ENCODE measurements at regions not wholly inside any gene's neighbourhood (a gene's known extent, or its start where the extent isn't known, plus 50 kb on each side); places are given as distances from the start of the nearest gene placed in this dataset.
"Not testable (repeated sequence)": the region's sequence is repeated elsewhere in the genome, so short reads cannot be mapped to it uniquely, and the experiment has no call there.

DNA sequence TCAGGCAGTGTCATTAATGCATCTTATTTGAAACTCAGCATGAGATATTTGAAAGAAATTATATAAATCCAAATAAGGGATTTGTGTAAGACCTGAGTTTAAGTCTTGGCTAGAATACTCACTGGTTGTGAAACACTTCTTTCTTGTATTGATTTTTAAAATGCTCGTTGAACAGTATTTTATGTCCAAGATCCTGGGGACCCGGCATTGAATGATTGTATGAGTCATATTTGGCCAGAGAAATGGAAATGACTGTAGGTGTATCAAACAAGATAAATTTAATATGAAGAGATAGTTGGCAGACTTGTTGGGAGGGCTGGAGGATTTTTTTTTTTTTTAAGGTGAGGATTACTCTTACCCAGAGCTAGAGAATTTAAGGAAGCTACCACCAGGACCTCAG, 606.1 kb upstream of the CPEB2 start:
- H3K4me1 ChIP-seq (ENCODE audit: control insufficient read depth, insufficient read depth, low read length), result no peaks in the 10 kb centered on the region
- H3K36me3 ChIP-seq (ENCODE audit: insufficient read depth, low read length), result no peaks in the 10 kb centered on the region
- H3K9ac ChIP-seq (ENCODE audit: low read depth, low read length), result no peak overlapping the region
- H3K4me2 ChIP-seq (ENCODE audit: low read length), result no peak overlapping the region
- no peak overlapping the region for H3K4me3 ChIP-seq (ENCODE audit: low read length)
- H3K9me3 ChIP-seq (replicated peaks; ENCODE audit: low read length), result no peaks in the 10 kb centered on the region
- H3K27me3 ChIP-seq (ENCODE audit: control insufficient read depth, insufficient read depth, low read length), result no peaks in the 10 kb centered on the region

DNA sequence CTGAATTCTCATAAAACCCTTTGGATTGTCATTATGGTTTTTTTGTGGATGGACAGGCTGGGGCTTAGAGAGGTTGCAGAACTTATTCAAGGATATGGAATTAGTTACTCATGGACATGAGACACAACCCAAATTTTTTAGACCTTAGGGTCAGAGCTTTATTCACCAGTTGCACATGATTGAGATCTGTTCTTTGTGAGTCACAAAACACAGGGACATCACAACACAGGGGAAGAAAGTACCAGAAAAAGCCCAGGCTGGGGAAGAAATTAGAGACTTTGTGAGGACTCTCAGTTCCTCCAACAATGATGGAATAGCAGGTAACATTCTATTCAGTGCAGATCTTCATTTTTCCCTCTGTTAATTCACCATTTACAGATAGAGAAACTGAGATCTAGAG, 602.4 kb upstream of the CPEB2 start:
- H3K27me3 ChIP-seq (ENCODE audit: control insufficient read depth, insufficient read depth, low read length), result no peaks in the 10 kb centered on the region
- H3K4me3 ChIP-seq (ENCODE audit: low read length), result no peak overlapping the region
- H3K4me2 ChIP-seq (ENCODE audit: low read length), result no peak overlapping the region
- H3K9me3 ChIP-seq (replicated peaks; ENCODE audit: low read length), result no peaks in the 10 kb centered on the region
- no peaks in the 10 kb centered on the region for H3K36me3 ChIP-seq (ENCODE audit: insufficient read depth, low read length)
- H3K9ac ChIP-seq (ENCODE audit: low read depth, low read length), result no peak overlapping the region
- H3K4me1 ChIP-seq (ENCODE audit: control insufficient read depth, insufficient read depth, low read length), result no peaks in the 10 kb centered on the region

DNA sequence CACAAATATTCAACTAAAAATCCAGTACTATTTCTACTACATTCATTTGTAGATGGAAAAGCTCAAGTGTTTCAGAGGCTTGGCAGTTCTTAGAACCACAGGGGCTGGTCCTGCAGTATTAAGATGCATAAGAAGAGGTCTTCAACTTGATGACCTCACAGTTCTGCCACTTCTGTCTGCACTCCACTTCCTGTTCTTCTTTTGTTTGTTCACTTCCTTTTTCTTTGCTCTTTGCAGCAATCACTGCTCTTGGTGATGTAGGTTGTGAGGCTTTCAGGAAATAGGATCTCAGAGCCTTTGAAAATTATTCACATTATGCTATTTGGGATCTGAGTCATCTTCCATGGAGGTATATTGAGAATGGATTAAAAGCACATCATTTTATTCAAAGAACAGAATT, 602.0 kb upstream of the CPEB2 start:
- H3K36me3 ChIP-seq (ENCODE audit: insufficient read depth, low read length), result no peaks in the 10 kb centered on the region
- no peaks in the 10 kb centered on the region for H3K4me1 ChIP-seq (ENCODE audit: control insufficient read depth, insufficient read depth, low read length)
- H3K4me2 ChIP-seq (ENCODE audit: low read length), result no peak overlapping the region
- H3K27me3 ChIP-seq (ENCODE audit: control insufficient read depth, insufficient read depth, low read length), result no peaks in the 10 kb centered on the region
- H3K9me3 ChIP-seq (replicated peaks; ENCODE audit: low read length), result no peaks in the 10 kb centered on the region
- H3K9ac ChIP-seq (ENCODE audit: low read depth, low read length), result no peak overlapping the region
- no peak overlapping the region for H3K4me3 ChIP-seq (ENCODE audit: low read length)

DNA sequence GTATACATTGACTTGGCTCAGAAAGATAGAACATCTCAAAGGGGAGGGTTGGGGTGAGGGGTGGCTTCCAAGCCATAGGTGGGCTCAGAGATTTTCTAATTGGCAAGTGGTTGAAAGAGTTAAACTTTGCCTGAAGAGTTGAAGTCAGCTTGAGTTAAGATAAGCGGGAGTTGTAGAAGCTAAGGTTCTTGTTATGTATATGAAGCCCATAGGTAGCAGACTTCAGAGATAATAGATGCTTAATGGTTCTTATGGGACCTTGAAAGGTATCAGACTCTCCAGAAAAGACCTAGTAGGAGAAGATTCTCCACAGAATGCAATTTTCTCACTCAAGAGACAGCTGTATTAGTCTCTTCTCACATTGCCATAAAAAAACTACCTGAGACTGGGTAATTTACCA, 599.1 kb upstream of the CPEB2 start:
- Histone ChIP-seq H3K9ac (ENCODE audit: low read depth, low read length) (no peak overlapping the region), H3K27me3 (ENCODE audit: control insufficient read depth, insufficient read depth, low read length) (no peaks in the 10 kb centered on the region), H3K36me3 (ENCODE audit: insufficient read depth, low read length) (no peaks in the 10 kb centered on the region), H3K4me1 (ENCODE audit: control insufficient read depth, insufficient read depth, low read length) (no peaks in the 10 kb centered on the region), H3K9me3 (replicated peaks; ENCODE audit: low read length) (no peaks in the 10 kb centered on the region), H3K4me3 (ENCODE audit: low read length) (no peak overlapping the region), H3K4me2 (ENCODE audit: low read length) (no peak overlapping the region)

DNA sequence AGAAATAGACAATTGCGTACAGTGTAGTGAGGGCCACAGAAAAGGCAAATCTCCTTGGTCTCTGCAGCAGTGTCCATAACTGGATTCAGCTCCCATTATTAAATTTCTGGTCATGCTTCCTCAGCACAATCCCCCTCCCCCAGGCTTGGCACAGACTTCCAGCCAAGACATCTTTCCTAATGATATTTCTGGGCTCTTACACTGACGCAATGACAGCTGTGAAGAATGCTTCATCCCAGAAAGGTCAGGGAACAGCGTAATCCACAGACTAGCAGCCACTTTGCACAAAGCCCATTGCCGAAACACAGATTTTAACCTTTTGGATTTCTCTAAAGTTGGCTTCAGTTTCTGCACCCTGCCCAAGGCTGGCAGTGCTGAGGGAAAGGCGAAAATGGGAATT, 597.6 kb upstream of the CPEB2 start:
- no peak overlapping the region for H3K4me3 ChIP-seq (ENCODE audit: low read length)
- H3K4me2 ChIP-seq (ENCODE audit: low read length), result no peak overlapping the region
- no peaks in the 10 kb centered on the region for H3K27me3 ChIP-seq (ENCODE audit: control insufficient read depth, insufficient read depth, low read length)
- H3K9me3 ChIP-seq (replicated peaks; ENCODE audit: low read length), result no peaks in the 10 kb centered on the region
- H3K36me3 ChIP-seq (ENCODE audit: insufficient read depth, low read length), result no peaks in the 10 kb centered on the region
- H3K4me1 ChIP-seq (ENCODE audit: control insufficient read depth, insufficient read depth, low read length), result no peaks in the 10 kb centered on the region
- no peak overlapping the region for H3K9ac ChIP-seq (ENCODE audit: low read depth, low read length)

DNA sequence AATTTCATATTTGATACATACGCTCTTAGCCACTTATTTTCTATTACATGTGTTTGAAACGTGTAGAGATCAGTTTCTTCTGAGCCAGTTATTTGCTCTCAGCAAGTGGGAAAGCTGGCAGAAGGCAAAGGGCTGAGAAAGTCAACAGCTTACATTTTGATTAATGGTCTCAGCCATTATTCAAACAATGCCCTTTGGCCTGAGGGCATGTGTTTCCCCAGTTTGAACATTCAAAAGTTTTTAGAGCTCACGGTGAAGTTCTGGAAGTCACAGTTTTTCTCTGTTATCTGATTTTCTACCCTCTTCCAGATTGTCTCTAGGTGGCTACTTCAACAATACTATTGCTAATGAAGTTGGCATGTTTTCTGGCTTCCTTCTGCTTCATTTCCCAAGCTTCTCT, 591.8 kb upstream of the CPEB2 start:
- Histone ChIP-seq H3K4me2 (ENCODE audit: low read length) (no peak overlapping the region), H3K4me3 (ENCODE audit: low read length) (no peak overlapping the region), H3K4me1 (ENCODE audit: control insufficient read depth, insufficient read depth, low read length) (no peaks in the 10 kb centered on the region), H3K9ac (ENCODE audit: low read depth, low read length) (no peak overlapping the region), H3K9me3 (replicated peaks; ENCODE audit: low read length) (no peaks in the 10 kb centered on the region), H3K36me3 (ENCODE audit: insufficient read depth, low read length) (no peaks in the 10 kb centered on the region), H3K27me3 (ENCODE audit: control insufficient read depth, insufficient read depth, low read length) (peaks cover 2% of the 10 kb centered on the region)

DNA sequence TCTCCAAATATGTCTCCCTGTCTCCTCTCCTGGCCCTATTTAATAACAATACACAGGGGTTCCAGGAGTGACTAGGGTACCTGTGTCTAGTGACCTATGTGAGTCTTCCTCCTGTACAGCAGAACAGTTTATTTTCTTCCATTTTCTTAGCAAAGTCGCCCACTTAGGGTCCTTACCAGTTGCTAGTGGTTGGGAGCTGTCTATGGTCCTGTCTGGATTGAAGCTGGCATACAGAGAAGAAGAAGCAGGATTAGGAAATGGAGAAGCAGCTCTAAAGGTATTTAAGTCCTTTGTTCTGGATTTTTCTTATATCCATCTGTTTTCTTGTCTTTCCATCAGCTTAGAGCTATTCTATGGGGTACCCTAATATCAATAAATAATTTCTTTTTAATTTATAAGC, 587.1 kb upstream of the CPEB2 start:
- Histone ChIP-seq H3K9ac (ENCODE audit: low read depth, low read length) (no peak overlapping the region), H3K4me1 (ENCODE audit: control insufficient read depth, insufficient read depth, low read length) (no peaks in the 10 kb centered on the region), H3K27me3 (ENCODE audit: control insufficient read depth, insufficient read depth, low read length) (peaks cover 2% of the 10 kb centered on the region)

DNA sequence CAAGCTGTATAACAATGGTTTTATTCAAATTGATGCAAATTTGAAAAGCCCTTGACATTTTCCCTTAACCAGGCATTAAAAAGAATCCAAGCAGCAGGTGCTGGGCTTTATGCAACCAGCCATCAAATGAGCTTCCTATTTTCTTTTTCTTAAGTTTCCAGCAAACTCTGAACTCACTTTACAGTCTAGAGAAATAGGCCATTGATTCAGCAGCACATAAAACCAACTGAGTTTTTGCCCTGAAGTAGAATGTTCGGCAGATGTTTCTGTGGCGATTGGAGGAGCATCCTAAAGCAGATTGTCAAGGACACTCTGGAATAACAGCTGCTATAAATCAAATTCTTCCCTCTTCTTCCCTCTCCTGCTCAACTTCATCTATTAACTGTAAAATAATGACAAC, 582.8 kb upstream of the CPEB2 start:
- Histone ChIP-seq H3K9ac (ENCODE audit: low read depth, low read length) (no peak overlapping the region), H3K4me3 (ENCODE audit: low read length) (no peak overlapping the region), H3K9me3 (replicated peaks; ENCODE audit: low read length) (no peaks in the 10 kb centered on the region), H3K4me1 (ENCODE audit: control insufficient read depth, insufficient read depth, low read length) (no peaks in the 10 kb centered on the region), H3K27me3 (ENCODE audit: control insufficient read depth, insufficient read depth, low read length) (no peaks in the 10 kb centered on the region), H3K36me3 (ENCODE audit: insufficient read depth, low read length) (no peaks in the 10 kb centered on the region), H3K4me2 (ENCODE audit: low read length) (no peak overlapping the region)

More for the DNA sequence above, 587.1 kb upstream of the CPEB2 start:
- no peaks in the 10 kb centered on the region for H3K9me3 ChIP-seq (replicated peaks; ENCODE audit: low read length)
- H3K4me3 ChIP-seq (ENCODE audit: low read length), result no peak overlapping the region
- no peak overlapping the region for H3K4me2 ChIP-seq (ENCODE audit: low read length)
- no peaks in the 10 kb centered on the region for H3K36me3 ChIP-seq (ENCODE audit: insufficient read depth, low read length)

DNA sequence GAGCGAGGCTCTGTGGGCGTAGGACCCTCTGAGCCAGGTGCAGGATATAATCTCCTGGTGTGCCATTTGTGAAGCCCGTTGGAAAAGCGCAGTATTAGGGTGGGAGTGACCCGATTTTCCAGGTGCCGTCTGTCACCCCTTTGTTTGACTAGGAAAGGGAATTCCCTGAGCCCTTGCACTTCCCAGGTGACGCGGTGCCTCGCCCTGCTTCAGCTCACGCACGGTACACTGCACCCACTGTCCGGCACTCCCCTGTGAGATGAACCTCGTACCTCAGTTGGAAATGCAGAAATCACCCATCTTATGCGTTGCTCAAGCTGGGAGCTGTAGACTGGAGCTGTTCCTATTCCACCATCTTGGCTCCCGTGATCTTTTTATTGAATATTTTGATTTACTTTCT, 576.0 kb upstream of the CPEB2 start:
- not testable (repeated sequence) for H3K36me3 ChIP-seq (ENCODE audit: insufficient read depth, low read length); H3K4me2 ChIP-seq (ENCODE audit: low read length); H3K27me3 ChIP-seq (ENCODE audit: control insufficient read depth, insufficient read depth, low read length); H3K4me1 ChIP-seq (ENCODE audit: control insufficient read depth, insufficient read depth, low read length); H3K9me3 ChIP-seq (replicated peaks; ENCODE audit: low read length); H3K4me3 ChIP-seq (ENCODE audit: low read length); H3K9ac ChIP-seq (ENCODE audit: low read depth, low read length)

DNA sequence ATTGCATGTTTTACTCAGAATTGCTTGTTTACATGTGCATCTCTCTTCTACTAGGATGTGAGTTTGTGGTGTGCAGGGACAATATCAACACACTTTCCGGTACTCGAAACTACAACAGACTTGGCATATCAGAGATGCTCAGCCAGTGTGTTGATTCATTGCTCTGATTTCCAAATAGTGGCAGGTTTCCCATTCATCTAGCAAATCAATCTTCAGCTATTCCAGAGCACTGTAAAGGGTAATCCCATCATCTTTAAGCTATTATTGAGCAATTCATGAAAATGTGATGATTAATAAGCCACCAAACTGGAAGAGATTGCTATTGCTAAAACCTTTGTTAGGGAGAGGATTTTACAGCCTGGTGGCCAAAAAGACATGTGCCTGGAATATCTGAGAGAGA, 574.2 kb upstream of the CPEB2 start:
- H3K27me3 ChIP-seq (ENCODE audit: control insufficient read depth, insufficient read depth, low read length), result no peaks in the 10 kb centered on the region
- no peak overlapping the region for H3K9ac ChIP-seq (ENCODE audit: low read depth, low read length)
- H3K9me3 ChIP-seq (replicated peaks; ENCODE audit: low read length), result no peaks in the 10 kb centered on the region
- H3K36me3 ChIP-seq (ENCODE audit: insufficient read depth, low read length), result no peaks in the 10 kb centered on the region
- no peaks in the 10 kb centered on the region for H3K4me1 ChIP-seq (ENCODE audit: control insufficient read depth, insufficient read depth, low read length)
- no peak overlapping the region for H3K4me3 ChIP-seq (ENCODE audit: low read length)
- no peak overlapping the region for H3K4me2 ChIP-seq (ENCODE audit: low read length)

DNA sequence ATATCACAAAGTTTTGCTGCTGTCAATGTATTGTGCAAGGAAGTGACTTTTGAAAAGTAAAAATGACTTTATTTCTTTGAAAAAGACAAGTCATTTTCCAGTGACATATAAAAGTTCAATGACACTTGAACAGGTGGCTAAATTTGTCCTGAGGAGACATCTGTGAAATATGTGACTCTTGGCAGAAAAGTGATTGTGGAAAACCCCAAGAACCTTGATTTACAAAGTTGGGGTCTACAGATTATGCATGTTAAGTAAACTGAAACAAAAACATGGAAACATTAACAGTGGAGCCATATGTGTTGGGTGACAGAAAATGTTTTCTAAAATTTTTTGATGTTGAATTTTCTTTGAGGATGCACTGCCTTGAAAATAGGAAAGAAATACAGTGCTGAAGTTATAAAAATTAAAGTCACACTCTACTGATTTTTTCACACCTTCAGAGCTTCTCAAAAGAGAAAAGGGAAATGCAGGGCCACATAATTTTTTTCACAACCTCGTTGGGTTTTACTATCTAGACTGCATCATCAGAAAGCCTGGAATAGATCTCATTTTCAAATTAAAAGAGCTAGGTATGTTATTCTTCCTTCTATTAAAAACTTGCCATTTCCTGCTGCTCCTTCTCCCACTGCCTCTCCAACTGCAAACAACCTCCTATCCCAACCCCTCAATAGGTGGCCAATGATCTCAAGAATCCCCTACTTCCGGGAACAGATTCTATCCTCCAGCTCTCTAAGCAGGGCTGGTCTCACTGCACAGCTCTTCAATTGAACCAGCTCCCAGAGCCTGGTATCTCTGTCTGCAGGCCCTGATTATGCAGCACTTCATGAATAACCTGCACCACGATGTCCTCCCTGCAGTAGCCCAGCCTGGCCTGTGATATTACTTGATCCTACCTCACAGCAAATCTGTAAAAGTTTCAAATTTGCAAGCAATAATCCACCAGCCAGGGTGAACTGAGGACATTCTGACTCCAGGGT, 570.8 kb upstream of the CPEB2 start:
- H3K27me3 ChIP-seq (ENCODE audit: control insufficient read depth, insufficient read depth, low read length), result no peaks in the 10 kb centered on the region
- H3K36me3 ChIP-seq (ENCODE audit: insufficient read depth, low read length), result no peaks in the 10 kb centered on the region
- no peak overlapping the region for H3K9ac ChIP-seq (ENCODE audit: low read depth, low read length)
- no peaks in the 10 kb centered on the region for H3K9me3 ChIP-seq (replicated peaks; ENCODE audit: low read length)
- no peak overlapping the region for H3K4me3 ChIP-seq (ENCODE audit: low read length)
- no peaks in the 10 kb centered on the region for H3K4me1 ChIP-seq (ENCODE audit: control insufficient read depth, insufficient read depth, low read length)
- no peak overlapping the region for H3K4me2 ChIP-seq (ENCODE audit: low read length)

DNA sequence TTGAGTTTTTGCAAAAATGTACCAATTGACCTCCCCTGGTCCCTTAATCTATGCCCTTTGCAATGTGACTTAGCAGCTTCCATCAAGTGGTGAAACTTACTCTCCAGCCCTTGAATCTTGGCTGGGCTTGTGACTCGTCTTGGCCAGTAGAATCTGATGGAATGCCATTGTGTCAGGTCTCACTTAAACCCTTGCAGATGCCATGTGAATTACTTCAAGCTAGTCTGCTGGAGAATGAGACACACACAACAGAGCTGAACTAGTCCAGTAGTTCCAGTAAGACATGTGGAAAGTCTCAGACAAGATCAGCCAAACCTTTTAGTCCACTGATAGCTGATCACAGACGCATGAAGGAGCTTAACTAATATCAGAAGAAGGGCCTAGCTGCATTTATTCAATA, 567.8 kb upstream of the CPEB2 start:
- Histone ChIP-seq H3K4me3 (ENCODE audit: low read length) (no peak overlapping the region), H3K27me3 (ENCODE audit: control insufficient read depth, insufficient read depth, low read length) (no peaks in the 10 kb centered on the region), H3K9ac (ENCODE audit: low read depth, low read length) (no peak overlapping the region), H3K9me3 (replicated peaks; ENCODE audit: low read length) (no peaks in the 10 kb centered on the region), H3K4me1 (ENCODE audit: control insufficient read depth, insufficient read depth, low read length) (no peaks in the 10 kb centered on the region), H3K36me3 (ENCODE audit: insufficient read depth, low read length) (no peaks in the 10 kb centered on the region), H3K4me2 (ENCODE audit: low read length) (no peak overlapping the region)
